ENCODE measurements at regions not wholly inside any gene's neighbourhood (a gene's known extent, or its start where the extent isn't known, plus 50 kb on each side); places are given as distances from the start of the nearest gene placed in this dataset.

DNA sequence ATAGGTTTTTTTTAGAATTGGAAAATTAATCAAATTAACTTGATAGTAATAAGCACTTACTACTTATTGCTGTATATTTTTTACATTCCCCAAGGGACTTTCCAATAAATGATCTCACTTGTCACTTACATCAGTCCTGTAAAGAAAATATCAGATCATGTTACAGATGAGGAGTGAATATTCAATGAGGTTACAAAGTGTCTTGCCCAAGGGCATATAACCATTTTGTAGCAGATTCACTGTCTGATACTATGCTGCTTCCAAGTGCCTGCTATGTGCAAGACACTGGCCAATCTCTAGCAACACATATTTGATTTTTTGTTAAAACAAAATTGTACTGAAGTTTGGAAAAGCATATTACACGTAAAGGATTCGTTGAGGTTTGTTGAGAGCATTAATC lies 1287.7 kb downstream of the FAM133A start:
- H3K4me3 ChIP-seq (ENCODE audit: low read depth, low read length): no peak overlapping the region
- TF ChIP-seq CTCF (conservative IDR thresholded peaks at IDR 0.05; ENCODE audit: low read depth, low read length): no peak
- DNase-seq (ENCODE audit: low read depth): no peak

GRCh38 chrX:94977562-94977961 lies 1303.6 kb downstream of the FAM133A start:
- TF ChIP-seq CTCF (conservative IDR thresholded peaks at IDR 0.05; ENCODE audit: low read depth, low read length): no peak
- no peak for DNase-seq (ENCODE audit: low read depth)
- H3K4me3 ChIP-seq (ENCODE audit: low read depth, low read length): no peak overlapping the region

DNA sequence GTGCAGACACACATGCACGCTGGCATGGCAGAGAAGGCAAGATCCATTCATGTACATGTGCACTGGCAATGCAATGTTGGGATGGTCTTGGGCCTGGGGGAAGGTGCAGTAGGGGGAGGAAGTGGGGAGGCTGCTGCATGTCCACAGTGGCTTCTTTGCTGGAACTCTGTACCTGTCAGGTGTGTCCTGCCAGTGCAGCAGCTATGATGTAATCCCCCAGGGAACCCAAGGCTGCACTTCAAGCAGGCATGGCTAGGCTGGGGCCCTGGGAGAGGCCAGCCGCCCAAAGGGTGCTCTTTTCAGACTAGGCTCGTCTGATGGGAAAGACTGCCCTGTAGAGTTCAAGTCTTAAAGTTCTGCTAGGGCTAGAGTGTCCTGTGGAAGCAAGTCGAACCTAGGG lies 1304.0 kb downstream of the FAM133A start:
- no peak for DNase-seq (ENCODE audit: low read depth)
- no peak for TF ChIP-seq CTCF (conservative IDR thresholded peaks at IDR 0.05; ENCODE audit: low read depth, low read length)
- no peak overlapping the region for H3K4me3 ChIP-seq (ENCODE audit: low read depth, low read length)

Data from choroid plexus epithelial cell (primary cell).